ENCODE measurements at regions not wholly inside any gene's neighbourhood (a gene's known extent, or its start where the extent isn't known, plus 50 kb on each side); places are given as distances from the start of the nearest gene placed in this dataset.
"Not testable (repeated sequence)": the region's sequence is repeated elsewhere in the genome, so short reads cannot be mapped to it uniquely, and the experiment has no call there.

DNA sequence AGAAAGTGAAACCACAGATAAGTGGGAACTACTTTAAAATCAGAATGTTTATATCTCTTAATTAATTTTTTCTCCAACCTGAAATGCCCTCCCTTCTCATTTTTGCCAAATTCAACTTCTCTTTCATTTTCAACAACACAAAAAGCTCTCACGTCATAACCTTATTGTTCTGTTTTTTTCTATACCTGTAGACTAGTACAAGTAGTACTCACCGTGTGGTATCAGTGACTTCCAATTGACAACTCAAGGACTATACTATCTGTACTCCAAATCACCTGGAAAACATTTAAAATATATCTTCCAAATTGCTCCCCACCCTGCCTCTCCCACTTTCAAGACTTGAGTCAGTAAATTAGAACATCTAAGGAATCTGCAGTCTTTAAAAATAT lies 72.8 kb upstream of the ZNF280D start:
- DNase-seq, result no peak

DNA sequence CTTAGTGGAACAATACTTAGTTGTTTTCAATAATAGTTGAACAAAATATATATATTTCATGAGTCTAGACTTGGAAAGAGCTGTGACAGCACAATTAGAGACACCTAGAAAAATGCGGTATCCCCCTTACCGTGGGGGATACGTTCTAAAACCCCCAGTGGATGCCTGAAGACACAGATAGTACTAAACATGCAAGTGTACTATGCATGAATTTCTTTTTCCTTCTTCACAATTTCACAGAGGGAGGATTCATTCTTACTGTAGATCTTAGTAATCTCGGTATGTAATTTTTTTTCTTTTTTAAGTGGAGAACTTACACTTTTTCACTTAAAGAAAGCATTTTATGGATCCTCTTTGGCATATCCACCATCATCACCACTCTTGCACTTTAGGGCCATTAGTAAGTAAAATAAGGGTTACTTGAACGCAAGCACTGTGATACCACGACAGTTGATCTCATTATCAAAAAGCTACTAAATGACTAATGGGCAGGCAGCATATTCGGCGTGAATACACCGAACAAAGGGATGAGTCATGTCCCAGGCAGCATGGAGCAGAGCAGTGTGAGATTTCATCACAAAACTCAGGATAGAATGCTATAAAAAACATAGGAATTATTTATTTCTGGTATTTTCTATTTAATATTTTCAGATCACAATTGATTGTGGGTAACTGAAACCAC lies 72.3 kb upstream of the ZNF280D start:
- no peak for DNase-seq

DNA sequence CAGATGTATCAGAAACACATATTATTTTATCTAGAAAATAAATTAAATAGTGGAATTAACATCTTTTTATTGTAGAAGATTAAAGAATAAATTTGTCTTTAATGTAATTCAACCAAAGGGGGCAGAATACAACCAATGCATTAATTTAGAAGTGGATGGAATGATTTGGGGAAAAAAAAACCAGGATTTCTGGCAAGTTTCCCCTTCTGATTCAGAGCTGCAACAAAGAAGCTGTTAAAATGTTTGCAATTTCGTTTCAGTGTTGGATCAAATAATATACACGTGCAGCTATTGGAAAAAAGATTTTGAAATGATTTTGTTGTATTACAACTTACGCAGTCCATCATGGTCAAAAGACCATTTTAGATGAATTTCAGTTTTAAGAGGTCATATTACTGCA lies 71.6 kb upstream of the ZNF280D start:
- no peak for DNase-seq

DNA sequence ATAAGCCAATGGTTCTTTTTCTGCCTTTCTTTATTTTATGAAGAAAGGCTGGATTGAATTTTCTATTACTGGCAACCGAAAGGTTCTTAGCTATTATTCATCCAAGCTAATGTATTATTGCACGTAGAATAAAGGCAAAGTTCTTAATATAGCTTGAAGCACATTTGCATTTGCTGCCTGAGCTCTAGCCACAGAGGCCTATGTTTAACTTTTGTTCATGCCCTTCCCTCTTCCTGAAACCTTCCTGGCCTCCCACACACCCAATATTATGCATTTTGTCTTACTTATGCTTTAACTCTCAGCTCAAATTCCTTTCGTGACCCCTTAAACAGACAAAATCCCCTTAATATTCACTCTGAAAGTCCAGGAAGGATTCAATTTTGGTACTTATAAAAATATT lies 71.0 kb upstream of the ZNF280D start:
- no peak for DNase-seq

DNA sequence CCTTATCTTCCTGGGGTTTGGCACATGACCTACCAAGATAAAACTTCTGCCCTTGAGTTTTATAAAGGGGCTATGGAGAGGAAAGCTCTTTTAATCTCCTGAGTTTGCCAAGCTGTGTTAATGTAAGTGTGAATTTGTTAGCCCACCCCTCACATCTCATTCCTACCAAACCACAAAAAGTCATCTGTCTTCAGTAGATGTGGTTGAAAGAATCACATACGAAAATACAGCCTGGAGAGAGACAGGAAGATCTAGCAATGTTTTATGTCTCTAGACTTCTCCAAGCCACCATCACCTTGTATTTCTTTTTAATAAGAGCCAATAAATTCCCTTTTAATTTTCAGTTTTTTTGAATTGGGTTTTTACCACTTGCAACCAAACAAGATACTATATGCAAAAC lies 68.9 kb upstream of the ZNF280D start:
- DNase-seq, result no peak

DNA sequence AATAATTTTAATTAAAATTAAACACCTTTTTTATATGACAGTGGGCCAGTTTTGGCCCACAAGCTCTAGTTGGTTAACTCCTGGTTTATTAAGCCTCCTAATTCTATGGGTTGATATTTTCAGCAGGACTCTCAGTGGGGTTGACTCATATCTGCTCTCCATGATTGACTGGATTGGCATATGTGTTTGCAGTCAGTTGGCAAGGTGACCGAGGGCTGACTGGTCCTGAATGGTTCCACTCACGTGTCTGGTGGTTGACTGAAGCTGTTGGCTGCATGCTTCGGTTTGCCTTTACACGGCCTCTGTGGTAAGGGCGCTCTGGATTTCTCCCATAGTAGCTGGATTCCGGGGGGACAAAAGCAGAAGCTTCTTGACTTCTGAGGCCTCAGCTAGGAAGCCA lies 65.3 kb upstream of the ZNF280D start:
- no peak for DNase-seq

DNA sequence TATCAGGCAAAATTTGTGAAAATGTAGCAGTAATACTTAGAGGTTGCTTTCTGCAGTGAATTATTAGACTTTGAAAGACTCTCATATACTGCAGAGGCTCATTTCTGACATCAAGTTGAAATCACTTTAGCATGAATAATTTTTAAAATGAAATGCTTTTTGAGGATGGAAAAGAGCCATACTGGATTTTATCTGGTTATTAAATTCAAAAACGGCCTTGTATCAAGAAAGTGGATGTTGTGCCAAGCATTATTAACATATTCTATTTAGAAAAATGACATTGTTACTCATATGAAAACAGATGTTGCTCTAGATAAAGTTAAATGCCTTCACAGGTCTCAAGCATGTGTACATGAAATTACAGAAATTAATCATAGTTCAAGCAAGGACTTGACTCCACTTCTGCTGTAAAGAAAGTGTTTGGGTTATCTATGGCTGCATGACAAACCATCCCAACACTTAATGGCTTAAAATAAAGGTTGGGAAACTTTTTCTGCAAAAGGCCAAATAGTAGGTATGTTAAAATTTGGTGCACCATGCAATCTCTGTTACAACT lies 64.5 kb upstream of the ZNF280D start:
- no peak for DNase-seq

DNA sequence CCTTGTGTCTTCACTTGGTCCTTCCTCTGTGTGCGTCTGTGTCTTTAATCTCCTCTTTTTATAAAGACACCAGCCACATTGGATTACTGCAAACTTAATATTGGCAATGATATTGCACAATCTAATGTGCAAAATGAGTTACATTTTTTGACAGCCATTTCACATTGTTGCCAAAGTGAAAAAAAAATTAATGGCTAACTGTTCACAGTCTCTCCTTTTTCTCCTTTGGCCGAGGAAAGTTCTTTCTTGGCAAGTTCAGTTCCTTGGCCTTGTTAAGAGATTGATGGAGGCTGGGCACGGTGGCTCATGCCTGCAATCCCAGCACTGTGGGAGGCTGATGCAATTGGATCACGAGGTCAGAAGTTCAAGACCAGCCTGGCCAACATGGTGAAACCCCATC lies 62.2 kb upstream of the ZNF280D start:
- DNase-seq, result no peak

DNA sequence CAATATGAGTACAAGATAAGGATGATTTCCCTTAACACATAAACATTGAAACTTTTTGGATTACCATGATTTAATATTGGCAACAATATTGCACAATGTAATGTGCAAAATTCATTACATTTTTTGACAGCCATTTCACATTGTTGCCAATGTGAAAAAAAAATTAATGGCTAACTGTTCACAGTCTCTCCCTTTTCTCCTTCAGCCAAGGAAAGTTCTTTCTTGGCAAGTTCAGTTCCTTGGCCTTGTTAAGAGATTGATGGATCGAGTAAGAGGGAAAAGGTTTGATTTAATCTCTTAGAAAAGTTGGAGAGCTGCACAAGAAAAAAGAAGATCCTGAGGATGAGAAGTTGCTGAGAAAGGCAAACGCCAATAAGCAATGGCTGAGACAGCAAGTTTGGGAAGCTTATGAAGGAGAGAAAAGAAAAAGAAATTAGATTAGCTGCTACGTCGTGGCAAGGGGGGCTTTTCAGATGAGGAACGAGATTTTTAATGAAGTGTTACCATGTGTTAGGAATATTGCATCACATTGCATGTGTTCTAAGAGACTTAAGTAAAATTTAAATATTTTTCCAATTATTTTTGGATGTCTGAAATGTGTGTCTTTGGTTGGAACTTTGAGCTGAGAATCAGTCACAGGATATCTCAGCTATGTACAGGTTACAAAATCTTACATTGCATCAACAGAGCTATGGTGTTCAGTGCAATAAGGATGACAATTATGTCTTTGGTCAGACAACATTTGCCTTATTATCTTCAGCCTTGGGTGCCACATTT lies 61.4 kb upstream of the ZNF280D start:
- no peak for DNase-seq

DNA sequence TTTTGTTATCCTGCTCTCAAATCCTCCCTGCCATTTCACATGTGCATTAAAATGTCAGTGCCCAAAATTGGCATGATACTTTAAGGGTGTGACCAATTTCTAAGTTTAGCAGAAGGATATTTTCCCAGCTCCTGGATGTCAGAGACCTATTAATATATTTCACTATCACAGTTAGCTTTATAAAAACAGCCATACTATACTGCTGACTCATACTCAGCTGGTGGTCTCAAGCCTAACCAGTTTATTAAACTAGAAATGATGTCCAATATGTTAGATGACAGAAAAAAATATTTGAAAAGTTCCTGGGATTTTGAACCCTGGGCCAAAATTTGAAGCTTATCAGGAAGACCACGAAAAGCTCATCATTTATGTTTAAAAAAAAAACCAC lies 60.9 kb upstream of the ZNF280D start:
- no peak for DNase-seq

DNA sequence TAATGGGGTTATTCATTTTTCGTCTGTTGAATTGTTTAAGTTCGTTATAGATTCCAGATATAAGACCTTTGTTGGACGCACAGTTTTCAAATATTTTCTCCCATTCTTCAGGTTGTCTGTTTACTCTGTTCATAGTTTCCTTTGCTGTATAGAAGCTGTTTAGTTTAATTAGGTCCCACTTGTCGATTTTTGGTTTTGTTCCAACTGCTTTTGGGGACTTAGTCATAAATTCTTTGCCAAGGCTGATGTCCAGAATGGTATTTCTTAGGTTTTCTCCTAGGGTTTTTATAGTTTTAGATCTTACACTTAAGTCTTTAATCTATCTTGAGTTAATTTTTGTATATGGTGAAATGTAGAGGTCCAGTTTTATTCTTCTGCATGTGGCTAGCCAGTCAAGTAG lies 58.9 kb upstream of the ZNF280D start:
- DNase-seq, result no peak

DNA sequence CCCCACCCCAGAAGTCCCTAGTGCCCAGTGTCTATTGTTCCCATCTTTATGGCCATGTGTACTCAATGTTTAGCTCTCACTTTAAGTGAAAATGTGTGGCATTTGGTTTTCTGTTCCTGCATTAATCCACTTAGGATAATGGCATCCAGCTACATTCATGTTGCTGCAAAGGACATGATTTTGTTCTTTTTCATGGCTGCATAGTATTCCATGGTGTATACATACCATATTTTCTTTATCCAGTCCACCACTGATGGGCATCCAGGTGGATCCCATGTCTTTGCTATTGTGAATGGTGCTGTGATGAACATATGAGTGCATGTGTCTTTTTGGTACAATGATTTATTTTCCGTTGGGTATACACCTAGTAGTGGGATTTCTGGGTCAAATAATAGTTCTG lies 58.2 kb upstream of the ZNF280D start:
- not testable (repeated sequence) for DNase-seq

DNA sequence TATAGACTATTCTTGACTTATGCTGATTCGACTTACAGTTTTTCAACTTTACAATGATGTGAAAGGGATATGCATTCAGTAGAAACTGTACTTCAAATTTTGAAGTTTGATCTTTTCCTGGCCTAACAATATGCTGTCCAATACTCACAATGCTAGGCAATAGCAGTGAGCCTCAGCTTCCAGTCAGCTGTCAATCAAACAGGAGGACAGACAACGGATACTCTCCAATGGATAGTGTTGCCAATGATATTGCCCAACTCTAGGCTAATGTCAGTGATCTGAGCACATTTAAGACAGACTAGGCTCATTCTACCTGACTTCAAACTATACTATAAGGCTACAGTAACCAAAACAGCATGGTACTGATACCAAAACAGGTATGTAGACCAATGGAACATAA lies 55.0 kb upstream of the ZNF280D start:
- DNase-seq, result no peak

DNA sequence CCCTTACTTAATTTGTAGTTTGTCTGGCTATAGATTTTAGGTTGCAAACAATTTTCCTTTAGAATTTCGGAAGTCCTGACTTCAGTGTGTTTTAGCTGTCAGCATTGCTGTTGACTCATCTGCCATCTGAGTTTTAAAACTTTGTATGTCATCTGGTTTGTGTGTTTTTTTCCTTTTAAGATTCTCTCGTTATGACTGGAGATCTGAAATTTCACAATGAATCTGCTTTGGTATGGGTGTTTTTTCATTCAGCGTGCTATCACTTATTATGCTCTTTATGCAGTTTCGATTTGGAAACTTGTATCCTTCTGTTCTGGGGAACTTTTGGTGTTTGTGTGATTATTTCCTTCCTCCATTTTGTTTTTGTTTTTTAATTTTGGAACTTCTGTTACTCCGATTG lies 53.7 kb upstream of the ZNF280D start:
- DNase-seq, result no peak

DNA sequence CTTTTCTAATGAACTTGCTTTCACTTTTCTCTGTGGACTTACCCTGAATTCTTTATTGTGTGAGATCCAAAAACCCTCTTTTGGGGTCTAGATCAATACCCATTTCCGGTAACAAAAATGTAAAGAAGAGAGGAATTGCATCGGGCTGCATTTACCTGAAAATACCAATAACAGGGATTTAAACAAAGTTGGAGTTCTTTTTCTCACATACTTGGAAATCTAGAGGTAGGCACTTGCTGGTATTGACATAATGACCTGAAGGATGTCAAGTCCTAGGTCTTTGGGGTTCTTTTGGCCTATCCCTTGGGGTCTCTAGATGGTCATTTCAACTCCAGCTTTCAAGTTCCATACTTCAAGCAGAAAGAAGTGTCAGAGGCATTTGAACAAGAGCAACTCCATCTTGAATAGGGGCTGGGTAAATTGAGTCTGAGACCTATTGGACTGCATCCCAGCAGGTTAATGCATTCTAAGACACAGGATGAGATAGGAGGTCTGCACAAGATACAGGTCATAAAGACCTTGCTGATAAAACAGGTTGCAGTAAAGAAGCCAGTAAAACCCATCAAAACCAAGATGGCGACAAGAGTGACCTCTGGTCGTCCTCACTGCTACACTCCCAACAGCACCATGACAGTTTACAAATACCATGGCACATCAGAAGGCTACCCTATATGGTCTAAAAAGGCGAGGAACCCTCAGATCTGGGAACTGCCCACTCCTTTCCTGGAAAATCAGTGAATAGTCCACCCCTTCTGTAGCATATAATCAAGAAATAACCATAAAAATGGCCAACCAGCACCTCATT lies 50.8 kb upstream of the ZNF280D start:
- DNase-seq, result no peak

DNA sequence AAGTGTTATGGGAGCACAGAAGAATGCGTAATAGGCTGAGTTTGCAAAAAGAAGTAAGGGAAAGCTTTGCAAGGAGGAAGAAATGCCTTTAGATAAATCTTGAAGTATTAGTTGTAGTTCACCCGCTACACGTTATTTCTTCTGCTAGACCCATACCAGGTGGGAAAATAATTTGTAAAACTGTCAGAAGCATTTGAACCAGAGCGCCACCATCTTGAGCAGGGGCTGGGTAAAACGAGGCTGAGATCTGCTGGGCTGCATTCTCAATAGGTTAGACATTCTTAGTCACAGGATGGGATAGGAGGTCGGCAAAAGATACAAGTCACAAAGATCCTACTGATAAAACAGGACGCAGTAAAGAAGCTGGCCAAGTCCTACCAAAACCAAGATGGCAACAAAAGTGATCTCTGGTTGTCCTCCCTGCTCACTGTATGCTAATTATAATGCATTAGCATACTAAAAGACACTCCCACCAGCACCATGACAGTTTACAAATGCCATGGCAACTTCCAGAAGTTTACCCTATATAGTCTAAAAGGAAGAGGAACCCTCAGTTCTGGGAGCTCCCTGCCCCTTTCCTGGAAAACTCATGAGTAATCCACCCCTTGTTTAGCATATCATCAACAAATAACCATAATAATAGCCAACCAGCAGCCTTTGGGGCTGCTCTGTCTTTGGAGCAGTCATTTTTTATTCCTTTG lies 50.0 kb upstream of the ZNF280D start:
- DNase-seq, result no peak

Data from NCI-H2029 treated with DMSO at 0.1 percent for 48 hours (cell line).